NCI-H2029 treated with DMSO at 0.1 percent for 48 hours (cell line): ENCODE measurements at regions not wholly inside any gene's neighbourhood (a gene's known extent, or its start where the extent isn't known, plus 50 kb on each side); places are given as distances from the start of the nearest gene placed in this dataset.
"Not testable (repeated sequence)": the region's sequence is repeated elsewhere in the genome, so short reads cannot be mapped to it uniquely, and the experiment has no call there.

Experiments
- DNase-seq: peaks from one replicate; lab custom pipeline; 2025; lab: John Stamatoyannopoulos, UW

DNA sequence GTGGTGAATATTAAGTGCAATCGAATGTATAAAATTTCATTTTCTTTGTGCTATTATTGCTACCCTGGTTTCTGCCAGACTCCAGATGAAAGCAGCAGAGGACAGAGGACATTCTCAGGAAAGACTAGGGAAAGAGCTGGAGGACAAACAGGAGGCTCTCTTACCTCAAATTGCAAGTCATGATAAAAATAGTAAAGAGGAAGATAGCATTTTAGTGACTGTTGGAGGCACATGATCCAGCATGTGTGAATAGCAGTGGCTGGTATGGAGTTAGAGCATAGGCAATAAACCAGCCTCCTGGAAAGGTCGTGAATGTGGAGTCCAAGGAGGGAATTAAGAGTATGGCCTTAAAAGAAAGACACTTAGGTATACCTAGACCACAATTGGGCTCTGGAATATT, 1040.0 kb downstream of the STPG2 start:
- no peak for DNase-seq

DNA sequence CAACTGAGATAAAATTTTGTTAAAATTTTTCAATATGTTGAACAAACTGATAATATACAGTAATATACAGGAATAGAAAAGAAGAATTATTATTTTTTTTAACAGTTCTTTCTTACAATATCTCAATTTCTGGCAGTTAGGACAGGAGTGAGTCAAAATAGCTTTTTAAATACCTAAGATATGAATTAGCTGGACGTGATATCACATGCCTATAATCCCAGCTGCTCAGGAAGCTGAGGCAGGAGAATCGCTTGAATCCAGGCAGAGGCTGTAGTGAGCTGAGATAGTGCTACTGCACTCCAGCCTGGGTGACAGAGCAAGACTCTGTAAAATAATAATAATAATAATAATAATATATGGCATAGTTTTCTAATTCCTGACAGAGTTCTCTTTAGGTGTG, 1039.3 kb downstream of the STPG2 start:
- no peak for DNase-seq

DNA sequence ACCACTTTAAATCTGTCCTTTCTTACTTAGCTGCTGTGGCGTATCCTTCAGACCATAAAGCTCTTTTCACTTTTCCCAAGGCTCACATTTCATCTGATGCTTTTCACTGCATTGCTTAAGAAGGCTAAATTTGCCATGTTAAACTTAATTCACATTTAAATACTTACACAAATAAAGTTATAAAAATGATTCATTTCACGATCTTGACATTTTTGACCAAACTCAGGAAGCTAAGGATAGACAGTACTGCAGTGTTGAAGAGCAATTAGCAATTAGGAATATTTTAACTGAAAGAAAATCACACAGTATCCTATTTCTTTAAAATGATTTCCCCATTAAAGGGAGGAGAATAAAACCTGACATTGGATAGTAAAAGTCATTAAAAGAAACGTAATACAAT, 1038.6 kb downstream of the STPG2 start:
- no peak for DNase-seq

DNA sequence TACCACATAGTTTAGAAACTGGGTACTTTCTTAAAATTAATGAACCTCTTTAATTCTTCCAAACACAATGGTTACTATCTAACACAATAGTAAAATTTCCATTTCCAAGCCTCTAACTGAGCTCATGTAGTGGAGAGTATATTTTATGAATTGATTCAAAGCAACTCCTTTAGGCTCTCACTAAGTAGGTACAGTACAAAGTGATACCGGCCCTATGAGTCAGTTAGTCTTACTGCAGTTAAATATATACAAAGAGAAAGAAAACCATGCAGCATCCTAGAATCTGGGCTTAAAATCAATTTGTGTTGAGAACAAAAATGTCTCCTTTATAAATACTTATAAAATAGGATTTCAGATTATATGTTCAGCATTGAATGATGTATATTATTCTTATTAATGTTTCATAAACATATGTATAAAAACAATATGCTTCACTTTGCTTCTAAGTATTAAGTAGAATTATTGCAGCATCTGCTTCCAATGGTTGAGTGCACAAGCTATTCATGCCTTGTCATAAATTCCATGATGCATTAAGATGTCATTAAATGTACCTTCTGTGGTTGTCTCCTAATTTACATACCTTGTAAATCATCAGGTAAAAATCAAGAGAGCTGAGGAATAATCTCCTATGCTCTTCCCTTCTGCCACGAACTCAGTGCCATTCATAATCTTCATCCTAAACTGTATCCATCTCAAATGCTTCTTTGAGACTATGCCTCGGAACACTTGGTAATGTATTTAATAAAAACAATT, 1037.8 kb downstream of the STPG2 start:
- DNase-seq: no peak

DNA sequence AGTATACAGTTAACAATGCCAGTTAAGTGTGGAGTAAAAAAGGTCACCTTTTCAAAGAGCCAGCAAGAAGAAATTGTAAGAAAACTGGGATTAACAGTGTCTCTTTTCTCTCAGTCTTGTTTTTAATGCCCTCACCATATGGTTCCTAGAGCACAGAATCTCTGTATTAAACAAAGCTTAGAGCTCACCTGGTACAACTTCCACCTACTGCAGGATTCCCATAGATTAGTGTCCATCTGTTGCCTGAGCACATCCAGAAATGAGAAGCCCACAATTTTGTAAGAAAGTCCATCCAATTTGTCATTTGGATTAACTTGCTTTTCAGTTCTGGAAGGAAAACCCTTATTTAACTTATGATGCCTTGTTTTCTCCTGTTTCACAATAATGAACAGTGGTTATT, 1037.1 kb downstream of the STPG2 start:
- no peak for DNase-seq

DNA sequence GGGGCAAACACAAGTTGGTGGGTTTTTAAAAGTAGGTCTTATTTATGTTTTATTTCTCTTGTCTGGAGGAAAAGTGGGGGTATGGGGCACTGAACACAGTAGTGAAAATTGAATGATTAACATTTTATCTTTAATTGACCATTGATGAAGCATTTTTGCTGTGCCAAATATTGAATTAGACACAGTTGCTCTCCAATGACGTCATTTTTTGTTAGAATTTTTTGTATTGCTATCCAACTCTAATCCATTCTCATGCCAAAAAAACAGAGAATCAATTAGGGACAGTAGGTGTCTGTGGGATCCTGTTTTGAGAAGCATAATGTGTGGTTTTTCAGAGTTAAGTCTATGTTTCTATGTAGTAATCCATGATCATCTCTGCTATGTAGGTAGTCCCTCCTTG, 1032.8 kb downstream of the STPG2 start:
- no peak for DNase-seq

DNA sequence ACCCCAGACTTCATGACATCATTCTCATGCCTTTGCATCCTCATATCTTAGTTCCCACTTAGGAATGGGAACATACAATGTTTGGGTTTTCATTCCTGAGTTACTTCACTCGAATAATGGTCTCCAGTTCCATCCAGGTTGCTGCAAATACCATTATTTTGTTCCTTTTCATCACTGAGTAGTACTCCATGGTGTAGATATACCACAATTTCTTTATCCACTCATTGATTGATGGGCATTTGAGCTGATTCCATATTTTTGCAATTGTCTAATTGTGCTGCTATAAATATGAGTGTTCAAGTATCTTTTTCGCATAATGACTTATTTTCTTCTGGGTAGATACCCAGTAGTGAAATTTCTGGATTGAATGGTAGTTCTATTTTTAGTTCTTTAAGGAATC, 1026.8 kb downstream of the STPG2 start:
- DNase-seq: no peak

DNA sequence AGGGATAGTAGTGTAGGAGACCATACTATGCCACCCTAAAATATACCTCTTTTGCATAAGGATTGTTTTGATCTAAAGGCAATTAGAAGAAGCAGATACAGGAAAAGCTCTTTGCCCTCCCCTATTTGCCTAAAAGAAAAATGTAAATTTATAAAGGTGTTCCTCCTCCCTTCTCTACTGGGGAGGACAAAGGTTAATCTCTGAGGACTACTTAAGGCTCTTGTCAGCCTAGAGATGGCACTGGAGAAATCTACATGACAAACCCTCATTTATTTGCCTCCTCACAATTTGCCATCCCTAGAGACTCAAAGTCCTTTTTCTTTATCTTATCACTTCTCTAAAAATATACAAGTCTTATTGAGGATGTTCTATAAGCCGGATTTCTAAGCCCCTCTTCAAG, 1021.8 kb downstream of the STPG2 start:
- DNase-seq: no peak

DNA sequence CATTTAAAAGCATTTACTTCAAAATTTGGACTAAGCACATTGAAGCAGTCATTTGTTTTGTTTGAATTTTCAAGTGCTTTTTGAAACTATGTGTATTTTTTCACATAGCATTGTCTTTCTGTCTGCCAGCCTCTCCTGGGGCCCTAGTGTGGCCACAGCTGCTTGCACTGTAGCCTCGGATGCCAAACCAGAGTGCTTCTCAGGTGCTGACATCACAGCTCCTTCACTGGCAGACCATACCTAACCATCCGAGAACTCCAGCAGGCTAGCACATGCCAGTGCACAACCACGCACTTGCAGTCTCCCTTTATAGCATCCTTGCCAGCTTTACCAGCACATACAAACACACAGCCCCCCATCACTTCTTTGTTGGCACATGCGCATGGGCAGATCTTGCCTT, 1019.7 kb downstream of the STPG2 start:
- DNase-seq: no peak

DNA sequence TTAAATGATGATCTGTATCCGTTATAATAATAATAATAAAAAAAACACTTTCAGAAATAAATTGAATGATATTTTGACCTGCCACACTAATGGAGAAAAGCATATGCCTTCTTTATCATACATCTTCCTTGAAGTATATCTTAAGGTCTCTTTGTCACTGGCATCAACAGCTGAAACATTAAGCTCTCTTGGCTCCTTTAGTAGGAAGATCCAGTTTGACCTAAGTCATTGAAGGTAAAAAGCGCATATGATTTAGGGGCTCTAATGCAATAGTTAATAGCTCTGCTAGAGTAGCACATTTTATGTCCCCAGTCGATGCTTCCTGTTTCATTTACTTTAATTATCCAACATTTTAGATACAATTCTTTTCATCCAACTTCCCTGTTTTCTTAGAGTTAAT, 1010.8 kb downstream of the STPG2 start:
- DNase-seq: no peak

DNA sequence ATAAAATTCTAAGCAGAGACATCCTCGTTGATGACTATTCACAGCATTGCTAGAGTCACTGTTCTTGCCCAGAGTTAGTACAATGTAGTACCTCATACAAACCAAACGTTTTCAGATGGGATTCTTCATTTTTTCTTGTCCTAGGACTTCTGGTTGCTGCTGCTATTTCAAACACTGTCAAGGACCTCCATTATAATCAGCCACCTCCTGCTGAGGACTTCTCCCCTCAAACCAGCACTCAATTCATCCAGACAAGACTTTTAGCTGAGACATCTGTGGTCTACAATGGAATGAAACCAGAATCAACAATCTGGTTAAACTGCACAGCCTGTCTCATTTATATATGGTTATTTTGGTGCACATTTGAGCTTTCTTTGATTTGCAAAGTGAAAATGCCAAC, 1008.8 kb downstream of the STPG2 start:
- no peak for DNase-seq

DNA sequence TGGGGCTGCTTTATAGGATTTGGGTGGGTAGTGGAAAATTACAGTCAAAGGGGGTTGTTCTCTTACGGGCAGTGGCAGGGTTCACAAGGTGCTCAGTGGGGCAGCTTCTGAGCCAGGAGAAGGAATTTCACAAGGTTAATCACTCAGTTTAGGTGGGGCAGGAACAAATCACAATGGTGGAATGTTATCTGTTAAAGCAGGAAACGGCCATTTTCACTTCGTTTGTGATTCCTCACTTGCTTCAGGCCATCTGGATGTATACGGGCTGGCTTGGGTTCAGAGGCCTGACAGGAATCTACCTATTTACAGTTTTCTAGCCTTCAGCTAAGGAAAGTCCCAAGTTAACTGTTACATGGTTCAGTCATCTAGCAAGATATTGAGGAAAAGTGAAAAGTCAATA, 1003.5 kb downstream of the STPG2 start:
- no peak for DNase-seq

DNA sequence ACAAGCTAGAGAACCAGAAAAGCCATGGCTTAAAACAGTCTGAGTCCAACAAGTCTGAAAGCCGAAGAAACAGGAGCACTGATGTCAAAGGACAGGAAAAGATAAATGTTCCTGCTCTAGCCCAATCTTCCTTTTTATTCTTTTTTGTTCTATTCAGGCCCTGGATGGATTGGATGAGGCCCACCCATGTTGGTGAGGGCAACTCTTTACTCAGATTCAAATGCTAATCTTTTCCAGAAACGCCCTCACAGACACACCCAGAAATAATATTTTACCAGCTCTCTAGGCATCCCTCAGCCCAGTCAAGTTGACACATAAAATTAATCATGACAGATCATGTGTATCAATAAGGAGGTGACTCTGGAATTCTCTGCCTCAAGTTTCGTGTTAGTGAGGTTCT, 1002.7 kb downstream of the STPG2 start:
- DNase-seq: no peak

DNA sequence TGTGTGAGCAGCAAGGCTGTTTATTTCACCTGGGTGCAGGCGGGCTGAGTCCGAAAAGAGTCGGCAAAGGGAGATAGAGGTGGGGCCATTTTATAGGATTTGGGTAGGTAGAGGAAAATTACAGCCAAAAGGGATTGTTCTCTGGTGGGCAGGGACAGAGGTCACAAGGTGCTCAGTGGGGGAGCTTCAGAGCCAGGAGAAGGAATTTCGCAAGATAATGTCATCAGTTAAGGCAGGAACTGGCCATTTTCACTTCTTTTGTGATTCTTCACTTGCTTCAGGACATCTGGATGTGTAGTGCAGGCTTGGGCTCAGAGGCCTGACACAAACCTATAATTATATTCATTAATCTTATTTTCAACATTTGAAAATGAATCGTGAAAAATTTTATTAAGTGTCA, 1001.9 kb downstream of the STPG2 start:
- not testable (repeated sequence) for DNase-seq

DNA sequence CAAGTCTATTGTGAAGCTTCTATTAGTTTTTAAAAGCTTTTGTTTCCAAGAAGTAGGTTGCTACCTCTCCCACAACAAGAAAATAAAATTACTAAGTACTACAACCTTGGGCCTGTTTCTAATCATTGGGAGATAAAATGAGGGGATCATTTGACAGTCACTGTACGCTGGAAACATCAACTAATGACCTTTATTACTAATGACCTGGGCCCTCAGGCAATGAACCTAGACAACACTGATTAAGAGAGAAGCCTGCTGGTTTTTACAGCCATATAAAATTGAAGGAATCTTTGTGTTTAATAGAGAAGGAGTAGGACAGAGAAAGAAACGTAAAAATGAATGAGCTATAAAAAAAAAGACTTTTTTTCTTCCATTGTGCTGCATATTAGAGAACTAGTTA, 1000.9 kb downstream of the STPG2 start:
- no peak for DNase-seq

DNA sequence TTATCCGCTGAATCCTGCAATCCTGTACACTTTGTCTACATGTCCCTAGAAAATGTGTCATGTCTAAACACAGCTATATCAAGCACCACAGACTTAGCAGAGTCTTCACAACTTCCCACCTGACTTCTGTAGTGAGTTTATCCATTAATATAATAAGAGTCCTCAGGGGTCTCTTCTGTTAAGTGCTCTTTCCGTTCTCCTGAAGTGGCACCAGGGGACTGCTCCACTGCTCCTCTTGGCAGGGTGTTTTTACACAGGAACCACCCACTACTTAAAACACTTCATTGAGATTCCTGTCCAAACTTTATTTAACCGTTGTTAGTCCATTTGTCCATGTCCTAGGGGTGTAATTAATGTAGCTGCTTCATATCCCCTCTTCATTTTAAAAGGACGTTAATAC, 1000.4 kb downstream of the STPG2 start:
- no peak for DNase-seq

DNA sequence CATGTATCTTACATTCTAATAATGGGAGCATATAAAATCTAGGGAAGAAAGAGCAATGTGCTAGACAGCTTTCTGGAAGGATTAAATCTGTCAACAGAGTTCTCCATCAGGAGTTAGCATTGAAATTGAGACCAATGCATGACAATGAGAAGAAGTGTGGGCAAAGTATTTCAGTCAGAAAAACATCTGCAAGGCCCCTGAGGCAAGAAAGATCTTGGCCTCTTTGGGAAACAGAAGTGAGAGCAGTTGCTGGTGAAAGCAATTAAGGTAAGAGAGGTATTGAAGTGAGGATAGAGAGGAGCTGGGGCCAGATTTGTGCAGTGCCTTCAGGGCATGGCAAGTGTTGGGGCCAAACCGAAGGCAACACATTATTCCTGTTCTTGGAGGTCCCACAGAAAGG, 999.1 kb downstream of the STPG2 start:
- no peak for DNase-seq

DNA sequence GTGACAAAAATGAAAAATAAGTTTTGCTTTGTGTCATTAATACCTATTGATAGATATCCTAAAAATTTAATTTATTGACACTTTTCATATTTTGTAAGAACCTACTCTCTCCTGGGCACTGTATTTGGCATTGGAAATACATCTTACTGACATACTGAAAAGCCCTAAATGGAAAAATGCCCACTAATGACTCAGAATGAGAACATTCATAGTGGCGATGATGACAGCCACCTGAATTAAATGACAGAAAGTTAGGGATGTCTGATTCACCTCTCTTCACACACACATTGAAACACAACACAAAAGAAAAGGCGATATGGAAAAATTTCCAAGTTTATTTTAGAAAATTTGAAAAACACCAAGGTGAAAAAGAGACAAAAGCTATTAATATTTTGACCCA, 992.3 kb downstream of the STPG2 start:
- DNase-seq: no peak

DNA sequence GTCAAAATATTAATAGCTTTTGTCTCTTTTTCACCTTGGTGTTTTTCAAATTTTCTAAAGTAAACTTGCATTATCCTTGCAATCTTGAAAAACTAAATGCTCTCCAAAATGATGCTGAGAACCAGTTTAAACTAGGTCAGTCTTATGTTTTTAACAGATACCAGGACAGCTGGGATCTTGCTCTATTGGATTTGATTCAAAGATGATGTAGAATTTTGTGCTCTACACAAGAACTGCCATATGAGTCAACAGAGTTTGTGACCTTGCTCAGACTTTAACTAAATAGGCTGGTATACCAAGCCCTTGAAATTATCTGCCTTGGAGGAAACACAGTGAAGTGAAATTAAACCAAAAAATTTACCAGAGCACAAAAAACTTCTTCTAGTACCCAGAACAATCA, 991.1 kb downstream of the STPG2 start:
- no peak for DNase-seq

DNA sequence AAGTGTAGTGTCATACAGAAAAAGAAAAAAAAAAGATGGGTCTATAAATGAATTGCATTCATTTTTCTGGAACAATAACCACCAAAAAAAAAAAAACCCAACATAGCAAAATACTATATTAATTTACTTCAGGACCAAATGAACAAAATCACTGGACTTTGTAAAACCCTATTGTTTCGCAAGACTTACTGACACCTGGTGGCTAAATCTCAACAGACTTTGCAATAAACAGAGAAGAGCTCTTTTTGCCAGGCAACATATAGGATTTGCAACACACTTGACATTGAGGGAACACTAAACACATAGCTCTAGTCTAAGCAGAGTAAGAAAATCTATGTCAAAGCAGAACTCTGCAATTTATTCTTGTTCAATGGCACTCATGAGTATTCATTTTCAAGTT, 990.2 kb downstream of the STPG2 start:
- DNase-seq: no peak

DNA sequence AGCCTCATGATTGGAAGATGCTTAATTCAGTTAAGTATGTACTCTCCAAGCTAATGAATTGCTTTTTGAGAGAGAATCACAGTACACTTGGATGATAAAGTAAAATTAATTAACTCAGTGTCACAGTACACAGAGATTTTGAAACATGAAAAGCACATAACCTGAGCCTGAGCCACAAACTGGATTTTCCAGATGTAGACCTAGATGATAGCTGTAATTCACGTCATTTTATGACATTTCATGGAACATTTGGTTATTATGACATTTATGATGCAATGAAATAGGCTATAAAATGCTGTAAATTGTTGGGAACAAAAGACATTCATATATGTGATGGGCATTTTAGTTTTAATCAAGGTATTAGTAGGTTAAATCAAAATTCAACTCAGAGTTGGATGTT, 983.7 kb downstream of the STPG2 start:
- no peak for DNase-seq

DNA sequence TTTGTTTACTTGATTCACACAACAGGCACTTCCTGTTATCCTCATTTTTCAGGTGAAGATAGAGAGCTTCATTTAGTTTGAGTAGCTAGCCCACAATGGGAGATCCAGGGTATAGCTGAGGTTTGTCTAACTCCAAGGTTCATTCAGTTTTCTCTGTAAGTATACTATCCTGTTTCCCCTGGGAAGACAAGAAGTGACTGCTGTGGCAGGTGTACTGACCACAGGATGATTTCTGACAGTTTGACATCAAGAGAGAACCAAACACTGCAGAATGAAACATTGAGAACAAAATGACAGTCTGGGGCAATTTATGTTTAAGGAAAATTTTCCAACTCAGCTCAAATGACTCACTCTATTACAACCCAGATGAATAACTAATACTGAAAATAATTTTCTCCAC, 958.0 kb downstream of the STPG2 start:
- no peak for DNase-seq

DNA sequence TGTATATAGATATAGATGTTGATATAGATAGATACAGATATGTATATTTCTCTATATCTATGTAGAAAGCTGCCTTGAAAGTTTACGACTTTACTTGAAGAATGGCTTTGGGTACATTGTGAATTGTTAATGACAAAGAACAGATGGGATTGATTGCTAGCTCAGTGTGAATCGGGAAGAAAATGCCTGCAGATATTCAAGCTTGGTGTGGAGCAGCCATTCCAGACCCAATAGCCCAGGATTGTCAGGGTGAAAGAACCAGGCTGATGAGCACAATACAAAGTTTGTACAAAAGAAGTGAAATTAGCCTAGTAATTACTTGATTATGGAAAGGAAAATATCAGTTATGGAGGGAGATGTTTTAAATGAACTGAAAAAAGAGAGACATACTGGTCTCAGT, 946.2 kb downstream of the STPG2 start:
- DNase-seq: no peak

DNA sequence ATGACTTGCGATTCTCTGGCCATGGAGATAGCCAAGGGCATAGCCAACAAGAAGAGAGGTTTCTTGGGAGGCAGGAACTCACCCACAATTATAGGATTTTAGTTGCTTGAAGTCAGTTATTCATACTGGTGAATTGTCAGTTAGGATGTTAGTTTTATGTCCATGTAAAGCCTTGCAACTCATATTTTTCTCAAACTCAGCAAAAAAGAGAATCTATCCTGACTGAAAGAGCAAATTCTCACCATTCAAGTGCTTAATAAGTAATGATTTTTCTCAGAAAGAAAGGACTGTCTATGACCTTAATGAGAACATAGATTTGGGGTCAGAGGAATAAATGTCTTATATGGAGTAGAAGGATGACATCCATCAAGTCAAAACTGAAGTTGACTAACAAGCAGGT, 934.5 kb downstream of the STPG2 start:
- DNase-seq: no peak
